ENCODE measurements at regions not wholly inside any gene's neighbourhood (a gene's known extent, or its start where the extent isn't known, plus 50 kb on each side); places are given as distances from the start of the nearest gene placed in this dataset.

DNA sequence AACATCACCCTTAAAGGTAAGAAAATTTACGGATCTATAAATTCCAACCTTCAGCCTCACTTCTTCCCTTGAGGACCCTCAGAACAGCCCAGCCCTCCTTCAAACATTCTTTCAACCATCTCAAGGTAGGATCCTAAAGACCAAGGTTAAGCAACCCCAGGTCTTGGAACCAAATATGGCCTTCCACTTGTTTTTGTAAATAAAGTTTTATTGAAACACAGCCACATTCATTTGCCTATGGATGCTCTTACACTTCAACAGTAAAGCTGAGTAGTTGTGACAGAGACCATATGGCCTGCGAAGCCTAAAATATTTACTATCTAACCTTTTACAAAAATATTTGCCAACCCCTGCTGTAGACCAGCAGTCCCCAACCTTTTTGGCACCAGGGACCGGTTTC, 70.4 kb upstream of the NTRK3 start:
- TF ChIP-seq, protein P1, sequence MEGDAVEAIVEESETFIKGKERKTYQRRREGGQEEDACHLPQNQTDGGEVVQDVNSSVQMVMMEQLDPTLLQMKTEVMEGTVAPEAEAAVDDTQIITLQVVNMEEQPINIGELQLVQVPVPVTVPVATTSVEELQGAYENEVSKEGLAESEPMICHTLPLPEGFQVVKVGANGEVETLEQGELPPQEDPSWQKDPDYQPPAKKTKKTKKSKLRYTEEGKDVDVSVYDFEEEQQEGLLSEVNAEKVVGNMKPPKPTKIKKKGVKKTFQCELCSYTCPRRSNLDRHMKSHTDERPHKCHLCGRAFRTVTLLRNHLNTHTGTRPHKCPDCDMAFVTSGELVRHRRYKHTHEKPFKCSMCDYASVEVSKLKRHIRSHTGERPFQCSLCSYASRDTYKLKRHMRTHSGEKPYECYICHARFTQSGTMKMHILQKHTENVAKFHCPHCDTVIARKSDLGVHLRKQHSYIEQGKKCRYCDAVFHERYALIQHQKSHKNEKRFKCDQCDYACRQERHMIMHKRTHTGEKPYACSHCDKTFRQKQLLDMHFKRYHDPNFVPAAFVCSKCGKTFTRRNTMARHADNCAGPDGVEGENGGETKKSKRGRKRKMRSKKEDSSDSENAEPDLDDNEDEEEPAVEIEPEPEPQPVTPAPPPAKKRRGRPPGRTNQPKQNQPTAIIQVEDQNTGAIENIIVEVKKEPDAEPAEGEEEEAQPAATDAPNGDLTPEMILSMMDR (conservative IDR thresholded peaks at IDR 0.05; ENCODE audit: low read depth in 2 of 2), result no peak
- TF ChIP-seq JUNB (IDR thresholded peaks at IDR 0.05; ENCODE audit: unreplicated experiment), result no peak
- TF ChIP-seq EZH2 (IDR thresholded peaks at IDR 0.05; ENCODE audit: low read depth, unreplicated experiment), result no peak
- TF ChIP-seq, protein P2, sequence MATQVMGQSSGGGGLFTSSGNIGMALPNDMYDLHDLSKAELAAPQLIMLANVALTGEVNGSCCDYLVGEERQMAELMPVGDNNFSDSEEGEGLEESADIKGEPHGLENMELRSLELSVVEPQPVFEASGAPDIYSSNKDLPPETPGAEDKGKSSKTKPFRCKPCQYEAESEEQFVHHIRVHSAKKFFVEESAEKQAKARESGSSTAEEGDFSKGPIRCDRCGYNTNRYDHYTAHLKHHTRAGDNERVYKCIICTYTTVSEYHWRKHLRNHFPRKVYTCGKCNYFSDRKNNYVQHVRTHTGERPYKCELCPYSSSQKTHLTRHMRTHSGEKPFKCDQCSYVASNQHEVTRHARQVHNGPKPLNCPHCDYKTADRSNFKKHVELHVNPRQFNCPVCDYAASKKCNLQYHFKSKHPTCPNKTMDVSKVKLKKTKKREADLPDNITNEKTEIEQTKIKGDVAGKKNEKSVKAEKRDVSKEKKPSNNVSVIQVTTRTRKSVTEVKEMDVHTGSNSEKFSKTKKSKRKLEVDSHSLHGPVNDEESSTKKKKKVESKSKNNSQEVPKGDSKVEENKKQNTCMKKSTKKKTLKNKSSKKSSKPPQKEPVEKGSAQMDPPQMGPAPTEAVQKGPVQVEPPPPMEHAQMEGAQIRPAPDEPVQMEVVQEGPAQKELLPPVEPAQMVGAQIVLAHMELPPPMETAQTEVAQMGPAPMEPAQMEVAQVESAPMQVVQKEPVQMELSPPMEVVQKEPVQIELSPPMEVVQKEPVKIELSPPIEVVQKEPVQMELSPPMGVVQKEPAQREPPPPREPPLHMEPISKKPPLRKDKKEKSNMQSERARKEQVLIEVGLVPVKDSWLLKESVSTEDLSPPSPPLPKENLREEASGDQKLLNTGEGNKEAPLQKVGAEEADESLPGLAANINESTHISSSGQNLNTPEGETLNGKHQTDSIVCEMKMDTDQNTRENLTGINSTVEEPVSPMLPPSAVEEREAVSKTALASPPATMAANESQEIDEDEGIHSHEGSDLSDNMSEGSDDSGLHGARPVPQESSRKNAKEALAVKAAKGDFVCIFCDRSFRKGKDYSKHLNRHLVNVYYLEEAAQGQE (IDR thresholded peaks at IDR 0.05; ENCODE audit: unreplicated experiment), result no peak
- TF ChIP-seq POLR2AphosphoS5 (IDR thresholded peaks at IDR 0.05; ENCODE audit: low read depth), result no peak
- no peak for TF ChIP-seq CREB1 (CRISPR knock-in tag; IDR thresholded peaks at IDR 0.05; ENCODE audit: low read depth)
- TF ChIP-seq EZH2phosphoT487 (IDR thresholded peaks at IDR 0.05; ENCODE audit: unreplicated experiment), result no peak
